PC-9 (cell line): ENCODE measurements at regions not wholly inside any gene's neighbourhood (a gene's known extent, or its start where the extent isn't known, plus 50 kb on each side); places are given as distances from the start of the nearest gene placed in this dataset.

Experiments
- BruUV-seq: library from RNA; stranded (reverse); fragments of 400-500 nt; replicated peaks from 2 replicates; lab custom pipeline; 2021; lab: Mats Ljungman, UMichigan
- CTCF ChIA-PET: fragments of 300-600 bp; sonication (Branson Sonifier 250); formaldehyde crosslinking; loops from one replicate; lab custom pipeline; 2022; ENCODE audit warnings: antibody characterized with exemption; lab: Charles Lee
- POLR2A ChIA-PET: fragments of 300-600 bp; sonication (Branson Sonifier 250); formaldehyde crosslinking; loops from one replicate; lab custom pipeline; 2022; ENCODE audit warnings: antibody characterized with exemption; ENCODE audit not compliant: unreplicated experiment; lab: Charles Lee
- DNase-seq, 2 experiments: peaks; one replicate each; pipeline versions ENCODE4 v3.0.0 to v3.0.0-alpha.2; 2015 to 2022; ENCODE audit warnings: mixed read lengths in 1 of 2
- H2AFZ ChIP-seq: fragments of 200-600 bp; sonication (generic); 2 replicates; pipeline ENCODE4 v1.8.1; 2017; ENCODE audit warnings: antibody characterized with exemption
- H3F3A ChIP-seq: fragments of 200-600 bp; sonication (generic); 2 replicates; pipeline ENCODE4 v1.8.1; 2017; ENCODE audit warnings: antibody characterized with exemption, mild to moderate bottlenecking, low read depth; ENCODE audit not compliant: insufficient read depth
- H3K27ac ChIP-seq: fragments of 200-600 bp; sonication (generic); 2 replicates; pipeline ENCODE4 v1.6.1; 2016; ENCODE audit warnings: mixed run types
- H3K27me3 ChIP-seq: fragments of 200-600 bp; sonication (generic); 2 replicates; pipeline ENCODE4 v1.6.1; 2016; ENCODE audit warnings: low read depth, mixed run types; ENCODE audit not compliant: insufficient read depth
- H3K36me3 ChIP-seq: fragments of 200-600 bp; sonication (generic); 2 replicates; pipeline ENCODE4 v1.6.1; 2016; ENCODE audit warnings: low read depth, mixed run types
- H3K4me1 ChIP-seq: fragments of 200-600 bp; sonication (generic); replicated peaks from 2 replicates; pipeline ENCODE4 v1.6.1; 2016; ENCODE audit warnings: mixed run types; ENCODE audit not compliant: insufficient read depth
- H3K4me2 ChIP-seq: fragments of 200-600 bp; sonication (generic); 2 replicates; pipeline ENCODE4 v1.6.1; 2017; ENCODE audit warnings: mixed run types
- H3K4me3 ChIP-seq: fragments of 200-600 bp; sonication (generic); 2 replicates; pipeline ENCODE4 v1.6.1; 2016; ENCODE audit warnings: mixed run types
- H3K79me2 ChIP-seq: fragments of 200-600 bp; sonication (generic); 2 replicates; pipeline ENCODE4 v1.6.1; 2017; ENCODE audit warnings: low read depth, mixed run types
- H3K9me2 ChIP-seq: fragments of 200-600 bp; sonication (generic); 2 replicates; pipeline ENCODE4 v1.8.1; 2017; ENCODE audit warnings: mild to moderate bottlenecking; ENCODE audit not compliant: insufficient read depth
- H3K9me3 ChIP-seq: fragments of 200-600 bp; sonication (generic); 2 replicates; pipeline ENCODE4 v1.8.1; 2016; ENCODE audit warnings: low read depth; ENCODE audit not compliant: insufficient read depth
- H4K20me1 ChIP-seq: fragments of 200-600 bp; sonication (generic); 2 replicates; pipeline ENCODE4 v1.8.1; 2017; ENCODE audit not compliant: insufficient read depth
- EZH2 ChIP-seq: fragments of 200-600 bp; sonication (generic); IDR thresholded peaks from 2 replicates; pipeline ENCODE4 v1.8.0; 2017; ENCODE audit warnings: antibody characterized with exemption, low read depth
- intact Hi-C: fragments of 100-400 bp; cut with micrococcal nuclease; formaldehyde crosslinking; loops from one replicate; pipeline ENCODE4 v1.10.0; 2022; ENCODE audit not compliant: unreplicated experiment
- TF ChIP-seq, protein P1 (sequence below): fragments of 200-600 bp; sonication (generic); conservative IDR thresholded peaks from 2 replicates; pipeline ENCODE4 v1.6.1; 2017; ENCODE audit warnings: mixed run types, antibody characterized with exemption, mild to moderate bottlenecking, moderate library complexity

DNA sequence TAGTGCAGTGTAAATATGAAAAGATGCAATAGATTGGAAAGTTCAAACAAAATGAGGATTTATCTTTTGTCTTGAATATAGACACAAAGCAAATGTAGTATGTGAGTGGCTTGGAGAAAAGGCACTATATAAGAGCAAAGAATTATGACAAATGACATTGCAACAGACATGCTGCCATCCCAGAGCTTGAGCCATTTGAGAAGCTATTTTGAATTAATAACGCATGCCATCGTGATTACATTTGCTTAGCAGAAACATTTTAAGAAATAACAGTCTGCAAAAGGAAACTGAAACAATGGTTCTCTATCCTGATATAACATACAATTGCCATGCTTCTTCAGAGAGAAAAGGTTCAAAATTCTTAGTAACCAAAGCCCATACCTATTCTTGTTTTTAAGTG lies 677.1 kb downstream of the ZEB2 start:
- no peak for DNase-seq
- BruUV-seq = no TSS peak
- Histone ChIP-seq H3K27ac (no peak overlapping the region), H3K4me1 (no peaks in the 10 kb centered on the region), H3F3A (no peaks in the 10 kb centered on the region), H3K79me2 (no peaks in the 10 kb centered on the region), H3K4me2 (no peak overlapping the region), H3K27me3 (no peaks in the 10 kb centered on the region; the same call in 1 of the 2 replicates), H3K4me3 (no peak overlapping the region), H4K20me1 (no peaks in the 10 kb centered on the region), H3K9me3 (no peaks in the 10 kb centered on the region), H3K9me2 (no peaks in the 10 kb centered on the region), H3K36me3 (no peaks in the 10 kb centered on the region), H2AFZ (no peak overlapping the region)
- TF ChIP-seq, protein P1, sequence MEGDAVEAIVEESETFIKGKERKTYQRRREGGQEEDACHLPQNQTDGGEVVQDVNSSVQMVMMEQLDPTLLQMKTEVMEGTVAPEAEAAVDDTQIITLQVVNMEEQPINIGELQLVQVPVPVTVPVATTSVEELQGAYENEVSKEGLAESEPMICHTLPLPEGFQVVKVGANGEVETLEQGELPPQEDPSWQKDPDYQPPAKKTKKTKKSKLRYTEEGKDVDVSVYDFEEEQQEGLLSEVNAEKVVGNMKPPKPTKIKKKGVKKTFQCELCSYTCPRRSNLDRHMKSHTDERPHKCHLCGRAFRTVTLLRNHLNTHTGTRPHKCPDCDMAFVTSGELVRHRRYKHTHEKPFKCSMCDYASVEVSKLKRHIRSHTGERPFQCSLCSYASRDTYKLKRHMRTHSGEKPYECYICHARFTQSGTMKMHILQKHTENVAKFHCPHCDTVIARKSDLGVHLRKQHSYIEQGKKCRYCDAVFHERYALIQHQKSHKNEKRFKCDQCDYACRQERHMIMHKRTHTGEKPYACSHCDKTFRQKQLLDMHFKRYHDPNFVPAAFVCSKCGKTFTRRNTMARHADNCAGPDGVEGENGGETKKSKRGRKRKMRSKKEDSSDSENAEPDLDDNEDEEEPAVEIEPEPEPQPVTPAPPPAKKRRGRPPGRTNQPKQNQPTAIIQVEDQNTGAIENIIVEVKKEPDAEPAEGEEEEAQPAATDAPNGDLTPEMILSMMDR = no peak
- TF ChIP-seq EZH2 = no peak
- POLR2A ChIA-PET = no interaction called here
- intact Hi-C loops = no loop called here
- CTCF ChIA-PET = no interaction called here

DNA sequence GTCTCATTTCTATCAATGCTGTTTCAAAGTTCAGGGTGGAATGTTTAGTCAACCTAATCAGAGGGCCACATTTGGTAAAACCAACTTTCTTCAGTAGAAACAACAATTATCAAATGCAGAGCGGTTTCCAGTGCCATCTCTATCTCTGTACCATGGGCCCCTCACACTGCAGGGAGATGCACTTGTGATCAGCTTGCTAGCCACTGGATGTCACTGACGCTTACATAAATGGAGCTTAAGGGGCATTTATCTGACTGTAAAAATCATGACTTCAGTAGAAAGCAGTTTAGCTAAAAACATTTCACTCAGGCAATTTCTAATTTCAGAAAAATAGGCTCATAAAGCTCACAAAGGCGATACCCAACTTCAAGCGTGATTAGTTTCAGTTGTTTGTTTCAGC lies 678.0 kb downstream of the ZEB2 start:
- no peak for DNase-seq
- Histone ChIP-seq H3K9me3 (no peaks in the 10 kb centered on the region), H3K4me2 (no peak overlapping the region), H4K20me1 (no peaks in the 10 kb centered on the region), H3K4me3 (no peak overlapping the region), H3K79me2 (no peaks in the 10 kb centered on the region), H3K9me2 (no peaks in the 10 kb centered on the region), H2AFZ (no peak overlapping the region), H3K27me3 (no peaks in the 10 kb centered on the region; the same call in 1 of the 2 replicates), H3F3A (no peaks in the 10 kb centered on the region), H3K36me3 (no peaks in the 10 kb centered on the region), H3K27ac (no peak overlapping the region), H3K4me1 (no peaks in the 10 kb centered on the region)
- TF ChIP-seq, protein P1 = no peak
- TF ChIP-seq EZH2 = no peak
- BruUV-seq = no TSS peak
- ChIA-PET POLR2A (no interaction called here), CTCF (no interaction called here)
- intact Hi-C loops = no loop called here

DNA sequence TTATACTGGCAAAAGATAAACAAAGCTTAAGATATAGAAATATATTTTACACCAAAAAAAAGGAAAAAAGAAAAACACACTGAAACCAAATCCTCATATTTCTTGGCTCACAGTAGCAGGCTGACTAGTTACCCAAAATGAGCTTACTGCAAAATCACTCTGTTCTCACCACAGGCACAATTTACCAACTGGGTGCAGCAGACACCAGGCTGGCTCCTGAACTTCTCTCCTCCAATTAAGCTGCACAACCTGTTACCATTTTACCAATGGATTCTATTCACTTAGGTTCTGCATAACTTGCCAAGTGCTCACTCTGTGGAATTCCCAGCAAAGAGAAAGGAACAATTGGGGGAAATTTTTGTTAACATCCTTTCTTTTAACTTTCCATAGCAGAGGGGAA lies 679.3 kb downstream of the ZEB2 start:
- no peaks in the 10 kb centered on the region for H3F3A ChIP-seq
- H3K9me3 ChIP-seq = no peaks in the 10 kb centered on the region
- no peak overlapping the region for H3K4me3 ChIP-seq
- no peak for DNase-seq
- no peak overlapping the region for H3K27ac ChIP-seq
- no peaks in the 10 kb centered on the region for H3K79me2 ChIP-seq
- no peaks in the 10 kb centered on the region for H3K36me3 ChIP-seq
- H3K9me2 ChIP-seq = no peaks in the 10 kb centered on the region
- intact Hi-C loops = no loop called here
- TF ChIP-seq EZH2 = no peak
- TF ChIP-seq, protein P1 = no peak
- H4K20me1 ChIP-seq = no peaks in the 10 kb centered on the region
- no peaks in the 10 kb centered on the region; the same call in 1 of the 2 replicates for H3K27me3 ChIP-seq
- POLR2A ChIA-PET = no interaction called here
- no TSS peak for BruUV-seq
- H3K4me2 ChIP-seq = no peak overlapping the region
- H2AFZ ChIP-seq = no peak overlapping the region
- H3K4me1 ChIP-seq = no peaks in the 10 kb centered on the region
- CTCF ChIA-PET = no interaction called here
